Activated CD8-positive, alpha-beta memory T cell treated with anti-CD3 and anti-CD28 coated beads, Interleukin-2, amount 50 U/mL, for 4 hours (primary cell): ENCODE measurements at regions not wholly inside any gene's neighbourhood (a gene's known extent, or its start where the extent isn't known, plus 50 kb on each side); places are given as distances from the start of the nearest gene placed in this dataset.

ENCODE experiments used
- DNase-seq: peaks from one replicate; pipeline ENCODE4 v3.0.0-alpha.2; 2020

DNA sequence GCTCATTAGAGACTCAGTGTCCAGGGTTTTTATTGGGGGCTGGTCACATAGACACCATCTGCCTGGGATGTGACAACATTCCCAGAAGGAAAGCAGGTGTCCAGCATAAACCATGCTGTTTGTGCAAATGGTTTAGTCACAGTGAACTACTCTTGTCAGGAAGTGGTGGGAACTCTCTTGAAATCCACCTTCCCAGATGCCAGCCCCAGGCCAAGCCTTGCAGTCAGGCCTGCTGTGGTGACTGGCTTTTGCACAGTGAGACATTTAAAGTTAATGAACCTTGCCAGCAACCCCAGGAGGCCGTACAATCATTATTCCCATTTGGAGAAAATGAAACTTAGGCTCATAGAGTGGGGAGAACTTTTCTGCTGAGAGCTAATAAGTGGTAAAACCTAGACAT lies 242.5 kb upstream of the KCNG1 start:
- DNase-seq, result no peak

GRCh38 chr20:51262240-51262639 lies 239.3 kb upstream of the KCNG1 start:
- DNase-seq, result no peak

GRCh38 chr20:51259455-51259854 lies 236.5 kb upstream of the KCNG1 start:
- no peak for DNase-seq

GRCh38 chr20:51258582-51259165 lies 235.8 kb upstream of the KCNG1 start:
- DNase-seq, result no peak

DNA sequence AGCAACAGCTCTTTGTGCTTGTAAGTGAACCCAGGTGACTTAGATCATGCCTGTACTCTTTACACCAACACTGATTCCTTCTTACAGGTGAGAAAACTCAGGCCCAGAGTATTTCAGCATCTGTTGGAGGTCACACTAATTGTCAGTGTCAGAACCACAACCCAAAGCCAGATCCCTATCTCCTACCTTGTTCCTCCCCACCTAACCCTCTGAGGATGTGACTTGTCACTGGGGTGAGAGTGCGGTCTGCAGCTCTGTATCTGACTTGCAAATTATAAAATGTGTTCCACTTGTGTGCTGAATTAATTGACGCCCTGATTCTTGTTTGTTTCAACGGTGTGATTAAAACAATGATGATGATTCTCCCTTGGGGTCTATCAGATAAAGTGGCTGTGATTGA lies 232.5 kb upstream of the KCNG1 start:
- no peak for DNase-seq

DNA sequence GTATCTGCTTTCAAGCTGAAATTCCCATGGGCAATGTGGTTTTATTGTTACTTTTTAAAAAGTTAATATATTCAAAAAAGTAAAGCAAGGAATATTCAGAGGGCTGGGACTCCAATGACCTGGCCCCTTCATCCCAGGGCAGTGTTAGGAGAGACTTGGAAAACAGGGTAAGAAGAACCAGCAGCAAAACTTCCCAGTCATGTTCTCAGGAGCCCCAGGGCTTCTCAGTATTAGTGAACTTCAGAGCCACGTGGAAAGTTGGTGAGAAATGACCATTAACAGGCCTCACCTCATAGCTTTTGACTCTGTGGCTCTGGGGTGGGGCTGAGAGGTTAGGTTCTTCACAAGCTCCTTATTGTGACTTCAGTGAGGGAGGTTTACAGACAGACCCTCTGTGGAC lies 230.4 kb upstream of the KCNG1 start:
- DNase-seq, result no peak

GRCh38 chr20:51249781-51250180 lies 226.9 kb upstream of the KCNG1 start:
- DNase-seq, result no peak

GRCh38 chr20:51249215-51249614 lies 226.3 kb upstream of the KCNG1 start:
- DNase-seq, result no peak

GRCh38 chr20:51244466-51244865 lies 221.6 kb upstream of the KCNG1 start:
- no peak for DNase-seq

GRCh38 chr20:51238675-51239305 lies 215.9 kb upstream of the KCNG1 start:
- DNase-seq, result no peak

DNA sequence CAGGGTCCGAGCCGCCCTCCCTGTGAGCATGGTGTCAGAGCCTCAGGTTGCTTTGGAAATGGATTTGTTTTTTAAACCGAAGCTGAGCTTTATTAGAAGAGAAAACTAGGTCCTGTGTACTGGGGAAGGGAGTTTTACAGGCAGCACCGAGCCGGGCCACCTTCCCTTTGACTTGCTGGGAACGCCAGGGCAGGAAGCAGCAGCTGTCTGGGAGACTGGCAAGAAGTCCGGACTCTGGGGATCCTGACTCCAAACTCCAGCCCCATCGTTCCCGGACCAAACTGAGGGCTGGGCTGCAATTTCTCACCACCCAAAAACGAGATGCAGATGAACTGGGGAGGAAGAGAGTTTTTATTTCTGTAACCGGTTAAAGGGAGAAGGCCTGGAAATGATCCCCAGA lies 214.9 kb upstream of the KCNG1 start:
- no peak for DNase-seq

DNA sequence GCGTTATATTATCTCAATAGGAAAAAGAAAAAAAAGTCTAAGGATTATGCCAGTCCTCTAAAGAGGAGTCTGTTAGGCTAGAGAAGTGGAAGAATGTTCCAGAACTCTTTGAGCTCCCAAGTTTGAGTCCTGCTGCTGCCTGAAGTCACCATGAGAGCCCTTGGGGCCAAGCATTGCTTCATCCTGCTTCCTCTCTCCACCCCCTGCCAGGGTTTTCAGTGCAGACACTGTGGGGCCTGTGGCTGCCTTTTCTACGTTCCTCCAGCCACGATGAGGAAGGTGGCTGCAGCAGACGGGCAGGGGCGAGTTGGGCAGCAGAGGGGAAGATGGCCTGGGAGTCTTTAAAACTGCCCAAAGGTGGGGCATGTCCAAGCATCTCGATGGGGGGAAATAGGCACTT lies 214.4 kb upstream of the KCNG1 start:
- no peak for DNase-seq

- no peak for DNase-seq
These were observed 213.5 kb upstream of the KCNG1 start for GRCh38 chr20:51236421-51236820.

GRCh38 chr20:51233345-51233744 lies 210.4 kb upstream of the KCNG1 start:
- no peak for DNase-seq

DNA sequence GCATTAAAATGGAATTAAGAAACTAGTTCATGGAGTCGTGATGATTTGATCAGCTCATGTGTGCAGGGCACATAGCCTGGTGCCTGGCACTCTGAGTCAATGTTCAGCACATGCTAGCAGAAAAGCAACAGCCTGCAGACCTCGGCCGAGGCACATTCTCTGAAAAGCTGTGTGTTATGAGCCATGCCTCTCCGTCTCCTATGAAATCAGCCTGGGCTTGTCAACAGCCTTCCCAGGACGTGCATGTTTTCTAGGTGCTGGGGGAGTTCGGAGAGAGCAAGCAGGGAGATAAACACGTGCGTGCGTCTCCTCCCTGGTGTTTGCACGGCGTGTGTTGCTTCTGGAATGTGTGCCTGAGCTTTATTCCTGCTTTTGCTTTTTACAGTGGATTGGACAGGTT lies 207.8 kb upstream of the KCNG1 start:
- DNase-seq, result no peak

DNA sequence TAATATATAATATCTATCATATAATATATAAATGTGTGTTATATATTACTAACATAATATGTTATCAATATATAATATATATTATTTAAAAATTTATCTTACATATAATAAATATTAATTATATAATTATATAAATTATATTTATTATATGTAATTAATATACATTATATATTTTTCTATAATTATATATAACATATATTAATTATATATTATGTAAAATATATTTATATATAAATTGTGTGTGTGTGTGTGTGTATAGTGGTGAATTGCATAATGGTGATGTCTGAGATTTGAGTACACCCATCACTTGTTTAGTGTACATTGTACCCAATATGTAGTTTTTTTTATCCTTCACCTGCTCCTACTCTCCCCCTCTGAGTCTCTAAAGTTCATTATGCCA lies 205.9 kb upstream of the KCNG1 start:
- no peak for DNase-seq

DNA sequence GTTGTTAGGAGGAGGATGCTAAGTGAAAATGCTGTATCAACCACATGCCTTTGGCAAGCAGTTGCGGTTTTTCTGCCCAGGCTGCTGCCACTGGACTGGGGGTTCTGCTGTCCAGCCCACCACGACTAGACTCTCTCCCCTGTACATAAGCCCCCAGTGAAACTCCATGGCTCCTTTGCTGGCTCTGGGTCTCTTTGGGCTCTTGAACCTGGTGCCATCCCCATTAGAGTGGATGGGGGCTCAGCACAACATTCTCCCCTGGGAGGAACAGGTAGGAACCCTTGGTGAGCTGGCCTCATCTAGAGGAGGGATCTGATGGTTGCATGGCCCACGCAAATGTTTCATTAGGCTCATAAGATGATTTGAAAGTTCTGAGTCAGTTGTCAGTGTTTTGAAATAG lies 204.8 kb upstream of the KCNG1 start:
- no peak for DNase-seq

GRCh38 chr20:51223183-51223720 lies 200.3 kb upstream of the KCNG1 start:
- no peak for DNase-seq

GRCh38 chr20:51221791-51222408 lies 199.0 kb upstream of the KCNG1 start:
- DNase-seq, result no peak

DNA sequence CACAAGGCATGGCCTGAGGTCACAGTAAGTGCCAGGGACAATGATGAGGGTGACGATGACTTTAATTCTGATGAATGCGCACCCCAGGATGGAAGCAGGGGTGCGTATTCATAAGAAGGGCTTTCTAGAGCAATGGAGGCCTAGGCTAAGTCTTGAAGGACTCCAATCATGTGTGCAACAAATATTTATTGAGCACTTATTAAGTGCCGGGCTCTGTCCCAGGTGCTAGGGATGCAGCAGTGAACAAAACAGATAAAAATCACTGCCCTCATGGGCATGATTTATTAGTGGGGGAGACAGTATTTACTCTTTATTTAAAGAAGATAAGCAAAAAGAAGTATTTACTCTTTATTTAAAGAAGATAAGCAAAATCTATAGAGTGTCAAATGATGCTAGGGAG lies 198.2 kb upstream of the KCNG1 start:
- DNase-seq, result no peak

- peak; percentile 48 for DNase-seq
These were observed 197.4 kb upstream of the KCNG1 start for GRCh38 chr20:51220293-51220706.

GRCh38 chr20:51219544-51219943 lies 196.6 kb upstream of the KCNG1 start:
- no peak for DNase-seq

DNA sequence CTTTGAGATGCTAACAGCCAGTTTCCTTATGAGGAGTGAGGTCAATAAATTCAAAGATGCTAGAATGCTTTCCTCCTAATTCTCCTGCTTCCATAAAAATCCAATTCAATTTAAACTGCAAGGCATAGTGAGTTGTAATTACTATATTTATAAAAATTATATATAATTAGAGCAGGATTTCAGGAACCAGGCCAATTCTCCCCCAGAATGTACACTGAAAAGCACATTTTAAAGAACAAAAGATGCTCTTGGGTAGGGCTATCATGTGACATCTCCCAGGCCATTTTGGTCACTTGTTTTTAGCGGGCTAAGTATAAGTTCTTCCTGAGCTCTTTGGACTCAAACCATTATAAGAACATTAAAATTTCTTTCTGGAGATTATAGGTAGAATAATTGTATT lies 195.7 kb upstream of the KCNG1 start:
- DNase-seq, result no peak

DNA sequence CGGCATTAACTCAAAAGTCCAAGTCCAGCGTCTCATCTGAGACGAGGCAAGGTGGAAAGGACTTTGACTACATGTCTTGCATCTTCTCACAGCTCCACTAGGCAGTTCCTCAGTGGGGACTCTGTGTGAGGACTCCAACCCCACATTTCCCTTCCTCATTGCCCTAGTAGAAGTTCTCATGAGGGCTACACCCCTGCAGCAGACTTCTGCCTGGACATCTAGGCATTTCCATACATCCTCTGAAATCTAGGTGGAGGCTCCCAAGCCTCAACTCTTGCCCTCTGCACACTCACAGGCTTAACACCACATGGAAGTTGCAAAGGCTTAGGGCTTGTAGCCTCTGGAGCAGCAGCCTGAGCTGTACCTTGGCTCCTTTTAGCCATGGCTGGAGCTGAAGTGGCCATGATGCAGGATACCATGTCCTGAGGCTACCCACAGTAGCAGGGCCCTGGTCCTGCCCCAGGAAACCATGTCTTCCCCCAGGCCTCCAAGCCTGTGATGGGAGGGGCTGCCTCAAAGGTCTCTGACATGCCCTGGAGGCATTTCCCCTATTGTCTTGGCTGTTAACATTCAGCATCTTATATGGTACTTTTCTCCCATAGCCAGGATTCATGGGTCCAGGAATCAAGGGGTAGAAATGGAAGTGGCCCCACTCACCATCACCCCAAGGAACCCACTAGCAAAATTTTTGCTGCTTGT lies 194.6 kb upstream of the KCNG1 start:
- DNase-seq, result no peak
